Hematopoietic multipotent progenitor cell (in vitro differentiated cells): ENCODE measurements at regions not wholly inside any gene's neighbourhood (a gene's known extent, or its start where the extent isn't known, plus 50 kb on each side); places are given as distances from the start of the nearest gene placed in this dataset.

Experiments
- DNase-seq, 3 donors: peaks; one replicate each; pipeline ENCODE4 v3.0.0-alpha.2; 2011 to 2015; ENCODE audit warnings: low read depth in 2 of 3, low spot score in 2 of 3

- no peak for DNase-seq
These were observed 137.9 kb downstream of the SLC4A3 start for GRCh38 chr2:219765231-219765911.

DNA sequence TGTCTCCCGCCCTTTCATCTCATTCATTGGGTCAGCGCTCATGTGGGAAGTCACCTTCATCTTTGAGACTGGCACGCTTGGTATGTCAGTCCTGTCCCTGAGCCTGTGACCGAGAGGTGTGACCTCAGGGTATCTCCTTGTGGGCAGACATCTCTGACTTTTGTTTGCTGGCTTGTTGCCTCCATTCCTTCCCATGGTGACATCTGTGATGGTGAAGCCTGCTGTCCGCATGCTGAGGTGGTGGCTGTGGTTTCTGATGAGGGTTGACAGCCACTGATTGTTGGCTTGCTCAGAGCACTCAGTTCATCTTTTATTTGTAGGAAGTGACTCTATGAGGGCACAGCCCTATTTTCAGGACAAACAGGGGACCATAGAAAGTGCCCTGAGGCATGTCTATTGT lies 139.2 kb downstream of the SLC4A3 start:
- DNase-seq, result no peak

DNA sequence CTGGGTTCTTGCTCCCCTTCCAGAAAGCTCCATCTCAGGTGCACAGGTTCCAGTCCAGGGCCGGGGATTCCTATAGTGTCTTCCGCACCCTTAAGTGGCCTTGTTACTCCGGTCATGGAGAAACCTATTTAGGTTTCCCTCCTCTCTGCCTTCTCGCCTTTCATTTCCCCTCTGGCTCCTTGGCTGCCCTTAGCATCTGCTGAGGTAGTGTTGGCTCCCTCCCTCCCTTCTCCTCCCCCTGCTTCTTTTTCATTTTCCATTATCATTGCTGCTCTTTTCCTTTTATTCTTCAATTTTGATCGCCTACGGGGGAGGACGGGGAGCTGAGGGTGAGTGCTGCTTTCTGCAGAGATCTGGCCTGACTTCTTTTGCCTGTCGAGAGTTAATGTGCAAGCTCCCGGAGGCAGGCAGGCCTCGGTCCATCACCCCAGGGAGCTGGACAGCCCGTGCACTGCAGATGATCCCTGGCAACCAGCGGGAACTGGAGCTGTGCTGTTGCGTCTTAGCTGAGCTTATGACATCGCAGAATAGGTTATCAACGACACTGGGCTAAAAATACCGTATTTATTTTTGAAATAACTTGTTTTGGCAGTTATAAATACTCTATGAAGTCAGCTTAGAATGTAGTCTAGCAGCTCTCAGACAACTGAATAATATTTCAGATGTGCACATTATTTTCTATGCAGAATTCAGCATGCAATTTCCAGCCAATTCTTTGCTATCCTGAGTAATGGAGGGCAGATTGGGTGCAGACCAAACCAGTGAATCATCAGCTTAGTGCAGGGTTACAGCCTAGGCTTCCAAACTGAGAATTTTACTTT lies 141.9 kb downstream of the SLC4A3 start:
- DNase-seq, result no peak

DNA sequence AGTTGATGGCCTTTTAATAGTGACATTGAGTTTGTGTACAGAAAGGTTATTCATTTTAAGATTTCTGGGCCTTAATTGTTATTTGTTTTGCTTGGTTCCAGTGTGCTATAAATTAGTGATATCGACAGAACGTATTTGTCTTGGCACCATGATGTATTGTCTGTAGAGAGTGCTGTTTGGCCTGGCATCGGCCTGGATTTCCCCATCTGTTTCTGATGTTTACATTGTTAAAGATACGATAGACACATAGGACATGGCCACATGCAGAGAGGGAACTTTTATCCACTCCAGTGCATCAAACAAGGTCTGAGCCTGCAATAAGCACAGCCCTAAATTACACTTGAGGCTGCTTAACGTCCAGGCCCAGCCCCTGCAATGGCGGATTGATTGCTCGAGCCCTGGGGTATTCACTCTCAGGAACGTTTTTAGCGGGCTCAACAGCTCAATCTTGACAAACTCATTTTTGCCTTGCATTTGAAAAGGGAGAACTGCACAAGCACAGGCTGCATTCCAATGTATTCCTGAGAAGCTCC lies 144.7 kb downstream of the SLC4A3 start:
- no peak for DNase-seq

GRCh38 chr2:219772697-219773096 lies 145.3 kb downstream of the SLC4A3 start:
- no peak for DNase-seq

GRCh38 chr2:219775506-219775905 lies 148.1 kb downstream of the SLC4A3 start:
- DNase-seq, result no peak

GRCh38 chr2:219777388-219777787 lies 150.0 kb downstream of the SLC4A3 start:
- no peak for DNase-seq

GRCh38 chr2:219778189-219778588 lies 150.8 kb downstream of the SLC4A3 start:
- DNase-seq, result no peak

GRCh38 chr2:219782737-219783348 lies 155.4 kb downstream of the SLC4A3 start:
- no peak for DNase-seq

- no peak for DNase-seq
These were observed 156.0 kb downstream of the SLC4A3 start for GRCh38 chr2:219783359-219783975.

- DNase-seq, result no peak
These were observed 156.7 kb downstream of the SLC4A3 start for GRCh38 chr2:219784178-219784577.

GRCh38 chr2:219789476-219789875 lies 162.0 kb downstream of the SLC4A3 start:
- DNase-seq, result no peak

- DNase-seq, result no peak
These were observed 165.0 kb downstream of the SLC4A3 start for GRCh38 chr2:219792446-219792845.

- DNase-seq, result no peak
These were observed 171.0 kb downstream of the SLC4A3 start for GRCh38 chr2:219798430-219798829.

- no peak for DNase-seq
These were observed 175.9 kb downstream of the SLC4A3 start for GRCh38 chr2:219803294-219803693.

DNA sequence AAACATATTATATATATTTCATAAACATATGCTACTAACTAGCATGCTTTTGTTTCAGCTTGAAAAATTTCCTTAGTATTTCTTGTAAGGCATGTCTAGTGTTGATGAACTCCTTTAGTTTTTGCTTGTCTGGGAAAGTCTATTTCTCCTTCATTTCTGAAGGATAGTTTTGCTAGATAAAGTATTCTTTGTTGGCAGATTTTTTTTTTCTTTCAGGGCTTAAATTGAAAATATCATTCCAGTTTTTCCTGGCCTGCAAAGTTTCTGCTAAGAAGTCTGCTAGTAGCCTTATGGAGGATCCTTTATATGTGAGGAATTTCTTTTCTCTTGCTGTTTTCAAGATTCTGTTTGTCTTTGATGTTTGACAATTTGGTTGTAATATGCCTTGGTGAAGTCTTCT lies 183.5 kb downstream of the SLC4A3 start:
- DNase-seq, result no peak

DNA sequence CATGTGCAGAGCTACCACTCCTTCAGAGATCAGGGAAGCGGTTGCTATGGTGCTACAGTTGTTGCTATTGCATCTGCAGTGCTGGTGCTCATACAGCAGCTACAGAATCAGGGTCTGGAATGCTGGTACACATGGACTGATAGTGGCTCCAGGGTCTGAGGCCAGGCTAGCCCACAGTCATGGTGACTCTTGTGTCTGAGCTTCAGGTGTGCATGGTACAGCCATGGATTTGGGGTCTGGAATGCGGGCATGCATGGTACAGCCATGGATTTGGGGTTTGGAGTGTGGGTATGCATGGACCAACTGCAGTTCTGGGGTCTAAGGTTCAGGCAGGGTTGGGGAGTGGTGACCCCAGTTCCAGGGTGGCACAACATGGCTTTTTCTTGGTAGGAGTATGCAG lies 185.2 kb downstream of the SLC4A3 start:
- no peak for DNase-seq

DNA sequence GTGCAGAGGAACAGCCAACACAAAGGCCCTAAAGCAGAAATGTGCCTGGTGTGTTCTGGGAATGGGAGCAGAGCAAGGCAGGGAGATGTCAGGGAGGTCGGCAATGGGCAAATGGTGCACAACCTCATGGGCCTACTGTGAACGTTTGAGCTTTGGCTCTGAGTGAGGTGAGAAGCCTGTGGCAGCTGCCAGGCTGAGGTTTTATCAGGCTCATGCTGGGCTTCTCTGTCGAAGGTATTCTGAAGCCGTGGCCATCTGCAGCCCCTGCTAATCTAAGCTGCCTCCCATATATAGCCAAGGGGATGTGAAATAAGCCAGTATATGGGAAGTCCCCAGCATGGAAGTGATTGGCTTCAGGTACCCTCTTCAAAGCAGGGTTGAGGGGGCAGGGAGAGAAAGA lies 193.3 kb downstream of the SLC4A3 start:
- DNase-seq, result no peak

GRCh38 chr2:219823574-219823973 lies 196.1 kb downstream of the SLC4A3 start:
- no peak for DNase-seq

DNA sequence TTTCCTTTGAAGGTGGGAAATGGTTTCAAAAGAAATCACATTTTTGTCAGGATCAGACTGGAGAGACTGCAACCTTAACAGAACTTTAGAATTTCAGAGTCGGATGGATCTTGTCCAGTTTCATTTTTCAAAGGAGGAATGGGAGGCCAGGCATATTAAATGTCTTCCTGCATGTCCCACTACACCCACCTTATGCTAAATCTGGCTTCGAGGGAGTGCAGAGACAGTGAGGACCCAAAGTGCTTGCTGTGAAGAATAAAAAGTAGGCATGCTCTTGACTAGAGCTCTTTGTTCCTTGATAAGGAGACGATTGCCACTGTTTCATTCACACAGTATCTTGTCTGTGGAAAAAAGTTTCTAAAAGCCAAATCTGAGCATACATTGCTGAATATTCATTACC lies 197.6 kb downstream of the SLC4A3 start:
- DNase-seq, result no peak

GRCh38 chr2:219828127-219828526 lies 200.7 kb downstream of the SLC4A3 start:
- no peak for DNase-seq
